ENCODE measurements at regions not wholly inside any gene's neighbourhood (a gene's known extent, or its start where the extent isn't known, plus 50 kb on each side); places are given as distances from the start of the nearest gene placed in this dataset.

- DNase-seq: no peak
Measured at GRCh38 chr5:40413743-40414142, 266.0 kb upstream of the PTGER4 start.

- DNase-seq: no peak
Measured at GRCh38 chr5:40412771-40413170, 266.9 kb upstream of the PTGER4 start.

DNA sequence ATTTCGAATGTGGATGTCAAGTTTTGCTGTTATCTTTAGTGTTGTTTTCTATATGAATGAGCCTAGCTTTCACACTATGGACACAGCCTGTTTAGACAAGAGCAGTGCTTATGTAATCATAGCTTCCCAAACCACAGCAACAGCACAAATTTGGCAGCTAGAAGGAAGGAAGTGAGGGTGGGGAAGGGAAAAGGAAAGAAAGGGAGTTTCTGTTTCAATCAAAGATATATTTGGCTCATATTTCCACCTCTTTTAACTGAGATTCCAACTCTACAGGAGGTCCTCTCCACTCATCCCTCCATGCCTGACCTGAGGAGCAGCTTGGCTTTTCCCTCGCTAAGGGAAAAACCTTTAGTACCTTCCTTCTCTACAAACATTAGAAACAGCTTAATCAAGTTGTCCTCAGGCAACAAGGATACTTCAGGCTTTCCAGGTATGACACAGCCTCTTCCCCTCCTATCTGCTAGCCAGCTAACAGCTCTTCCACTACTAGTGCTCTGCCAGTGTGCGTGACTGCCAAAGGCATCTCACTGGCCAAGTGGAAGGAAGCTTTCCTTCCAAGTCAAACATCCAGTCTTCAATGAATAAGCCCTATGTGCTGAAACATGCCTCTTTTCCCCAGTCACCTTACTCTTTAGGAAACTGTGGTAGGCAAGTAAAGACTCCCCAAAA is 268.6 kb upstream of the PTGER4 start:
- no peak for DNase-seq

GRCh38 chr5:40410231-40410861 is 269.4 kb upstream of the PTGER4 start:
- peak; percentile 75 for DNase-seq

DNA sequence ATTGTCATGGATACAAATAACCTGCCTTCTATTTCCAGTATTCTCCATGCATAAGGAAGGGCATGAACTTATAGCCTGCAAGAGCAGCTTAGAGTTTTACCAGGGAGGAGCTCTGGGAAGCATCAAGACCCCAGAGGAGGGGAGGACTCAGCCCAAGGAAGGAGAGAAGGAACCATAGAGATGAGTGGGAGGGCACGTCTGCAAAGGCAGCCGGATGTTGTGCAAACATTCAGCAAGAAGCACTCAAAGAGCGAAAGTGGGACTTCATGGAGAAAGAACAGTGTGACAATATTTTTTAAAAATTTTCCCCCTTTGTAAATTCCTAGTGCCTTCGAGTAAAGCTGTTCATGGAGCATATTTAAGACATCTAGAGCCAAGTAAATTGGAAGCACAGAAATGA is 270.1 kb upstream of the PTGER4 start:
- DNase-seq: peak; percentile 63

- DNase-seq: peak; percentile 34
Measured at GRCh38 chr5:40406741-40407211, 272.9 kb upstream of the PTGER4 start.

- no peak for DNase-seq
Measured at GRCh38 chr5:40405996-40406740, 273.5 kb upstream of the PTGER4 start.

- DNase-seq: no peak
Measured at GRCh38 chr5:40405230-40405629, 274.5 kb upstream of the PTGER4 start.

GRCh38 chr5:40404613-40405012 is 275.1 kb upstream of the PTGER4 start:
- no peak for DNase-seq

- DNase-seq: peak; percentile 74
Measured at GRCh38 chr5:40402007-40402364, 277.7 kb upstream of the PTGER4 start.

- no peak for DNase-seq
Measured at GRCh38 chr5:40401284-40402006, 278.3 kb upstream of the PTGER4 start.

DNA sequence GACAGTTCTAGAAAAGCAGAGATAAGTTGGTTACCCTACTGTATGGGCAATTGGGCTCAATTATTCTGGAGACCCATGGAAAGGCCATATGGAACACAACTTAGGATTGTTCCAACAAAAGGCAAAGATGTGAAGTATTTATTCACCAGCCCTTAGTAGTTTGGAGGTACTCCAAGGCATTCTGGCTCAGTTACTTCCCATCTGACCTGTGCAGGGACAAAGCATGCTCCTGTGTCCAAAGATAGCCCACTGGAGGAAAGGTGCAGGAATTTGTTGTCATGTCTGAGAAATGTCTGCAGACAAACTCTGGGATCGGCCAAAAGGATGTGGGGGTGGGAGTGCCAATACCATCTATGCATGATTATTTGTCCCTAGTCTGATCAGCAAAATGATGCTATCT is 279.5 kb upstream of the PTGER4 start:
- DNase-seq: no peak

- DNase-seq: no peak
Measured at GRCh38 chr5:40399349-40399748, 280.4 kb upstream of the PTGER4 start.

- DNase-seq: no peak
Measured at GRCh38 chr5:40397976-40398375, 281.7 kb upstream of the PTGER4 start.

DNA sequence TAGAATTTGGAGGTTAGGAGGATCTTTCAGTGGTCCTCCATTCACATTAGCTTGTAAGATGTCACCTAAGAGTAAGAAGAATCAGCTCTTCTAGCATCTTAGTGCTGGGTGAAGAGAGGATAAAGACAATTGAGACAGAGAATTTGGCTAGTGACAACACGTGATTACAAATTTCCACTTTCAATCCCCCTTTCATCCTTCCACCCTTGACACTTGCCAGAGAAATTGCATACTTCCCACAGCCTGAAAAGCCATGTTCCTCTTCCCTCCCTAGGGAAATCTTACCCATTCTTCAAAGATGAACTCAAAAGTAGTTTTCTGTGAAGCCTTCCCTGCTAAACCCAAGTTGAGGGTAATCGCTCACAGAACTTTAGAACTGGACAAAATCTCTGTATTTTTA is 282.6 kb upstream of the PTGER4 start:
- DNase-seq: no peak

- DNase-seq: no peak
Measured at GRCh38 chr5:40396317-40396716, 283.4 kb upstream of the PTGER4 start.

DNA sequence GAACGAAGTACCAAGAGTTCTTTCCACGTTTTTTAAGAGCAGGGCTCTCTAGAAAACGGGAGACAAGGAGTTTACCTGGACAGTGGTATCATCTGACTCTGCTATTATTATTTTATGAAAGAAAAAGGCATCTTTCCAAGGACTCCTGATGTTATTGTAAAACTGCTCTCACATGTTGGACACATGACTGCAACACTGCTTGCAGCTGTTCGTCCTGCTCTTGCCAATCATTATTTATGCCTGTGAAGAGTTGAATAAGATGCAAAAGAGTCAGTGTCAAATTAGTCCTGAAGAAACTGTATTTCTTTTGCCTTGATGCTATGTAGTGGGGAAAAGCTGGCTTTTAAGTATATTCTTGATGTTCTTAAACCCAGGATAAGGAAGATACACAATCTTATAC is 284.5 kb upstream of the PTGER4 start:
- DNase-seq: no peak

- DNase-seq: no peak
Measured at GRCh38 chr5:40394698-40395097, 285.0 kb upstream of the PTGER4 start.

- no peak for DNase-seq
Measured at GRCh38 chr5:40391642-40392041, 288.1 kb upstream of the PTGER4 start.

DNA sequence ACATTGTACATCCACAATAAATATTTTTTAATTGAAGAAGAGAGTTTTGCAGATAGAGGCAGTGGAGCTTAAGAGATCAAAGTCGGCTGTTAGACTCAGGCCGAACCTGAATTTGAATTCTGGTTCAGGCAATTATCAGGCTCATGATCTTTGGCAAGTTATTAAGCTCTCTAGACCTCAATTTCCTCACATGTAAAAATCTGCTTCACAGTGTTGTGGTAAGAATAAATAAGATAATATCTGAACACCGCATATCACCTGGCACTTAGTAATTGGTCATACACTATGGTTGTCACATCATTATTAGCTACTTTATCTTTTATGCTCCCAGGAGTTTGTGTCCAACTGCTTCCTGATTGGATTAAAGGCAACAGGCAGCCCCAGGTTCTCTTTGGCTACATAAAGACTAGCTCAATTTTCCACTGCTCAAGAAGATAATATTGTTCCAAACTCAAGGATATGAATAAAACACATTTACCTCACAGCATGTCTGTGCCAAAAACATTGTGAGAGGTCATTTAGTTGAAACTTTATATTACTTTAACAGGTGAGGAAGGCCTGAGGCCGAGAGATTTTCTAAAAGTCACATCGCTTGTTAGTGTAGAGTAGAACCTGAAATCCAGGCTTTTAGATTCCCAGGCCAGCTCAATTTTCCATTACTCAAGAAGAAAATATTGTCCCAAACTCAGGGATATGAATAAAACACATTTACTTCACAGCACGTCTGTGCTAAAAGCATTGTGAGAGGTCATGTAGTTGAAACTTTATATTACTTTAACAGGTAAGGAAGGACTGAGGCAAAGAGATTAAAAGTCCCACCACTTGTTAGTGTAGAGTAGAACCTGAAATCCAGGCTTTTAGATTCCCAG is 289.2 kb upstream of the PTGER4 start:
- peak; percentile 10 for DNase-seq

DNA sequence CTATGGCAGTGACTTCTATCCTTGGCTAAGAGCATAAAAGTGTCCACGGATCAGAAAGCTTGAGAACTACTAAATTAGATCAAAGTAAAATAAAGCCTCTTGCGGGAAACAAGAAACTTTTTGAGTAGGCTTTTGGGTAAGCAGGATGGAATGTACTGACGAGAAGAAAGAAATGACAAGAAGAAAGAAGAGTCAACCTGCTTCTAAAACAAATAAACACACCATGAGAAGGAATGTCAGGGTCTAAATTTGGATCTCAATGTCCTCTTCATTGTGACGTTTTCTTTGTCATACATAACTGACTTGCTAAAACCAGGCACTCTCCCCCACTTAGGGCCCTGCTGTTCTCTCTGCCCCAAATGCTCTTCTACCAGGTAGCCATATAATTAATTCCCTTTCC is 290.1 kb upstream of the PTGER4 start:
- no peak for DNase-seq

- DNase-seq: no peak
Measured at GRCh38 chr5:40386289-40386688, 293.4 kb upstream of the PTGER4 start.

Data from CD4-positive, alpha-beta T cell treated with Interleukin-17A for 4 hours (primary cell).